ENCODE measurements at regions not wholly inside any gene's neighbourhood (a gene's known extent, or its start where the extent isn't known, plus 50 kb on each side); places are given as distances from the start of the nearest gene placed in this dataset.
"Not testable (repeated sequence)": the region's sequence is repeated elsewhere in the genome, so short reads cannot be mapped to it uniquely, and the experiment has no call there.

GRCh38 chrX:96529386-96529785, 155.3 kb upstream of the DIAPH2 start:
- not testable (repeated sequence) for DNase-seq (ENCODE audit: low read depth)

DNA sequence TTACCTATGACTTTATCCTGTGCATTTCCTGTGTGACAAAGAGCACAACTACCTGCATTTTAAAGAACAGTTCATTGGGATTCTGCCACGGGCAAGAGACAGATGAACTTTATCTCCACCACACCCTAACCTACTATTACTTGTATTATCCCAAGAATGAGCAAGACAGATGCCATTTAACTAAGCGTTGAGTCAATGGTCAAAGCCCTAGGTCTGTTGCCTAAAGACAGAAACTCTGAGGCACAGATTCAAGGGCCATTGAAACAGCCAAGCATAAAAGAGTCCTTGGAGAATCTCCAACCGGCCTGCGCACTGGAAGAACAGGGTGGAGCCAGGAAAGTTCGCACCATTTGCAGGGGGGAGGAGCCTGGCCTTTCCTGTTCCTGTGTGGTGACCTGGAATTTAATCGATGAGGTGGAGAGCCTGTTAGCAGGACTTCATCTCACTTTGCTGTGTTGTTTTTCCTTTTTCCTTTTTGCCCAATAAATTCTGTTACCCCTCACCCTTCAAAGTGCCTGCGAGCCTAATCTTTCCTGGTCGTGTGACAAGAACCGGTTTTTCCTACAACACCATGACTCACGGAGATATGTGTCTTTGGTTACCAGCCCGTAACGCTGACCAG, 146.4 kb upstream of the DIAPH2 start:
- no peak for DNase-seq (ENCODE audit: low read depth)

- DNase-seq (ENCODE audit: low read depth) = no peak
Observed at GRCh38 chrX:96540111-96540631, 144.5 kb upstream of the DIAPH2 start.

DNA sequence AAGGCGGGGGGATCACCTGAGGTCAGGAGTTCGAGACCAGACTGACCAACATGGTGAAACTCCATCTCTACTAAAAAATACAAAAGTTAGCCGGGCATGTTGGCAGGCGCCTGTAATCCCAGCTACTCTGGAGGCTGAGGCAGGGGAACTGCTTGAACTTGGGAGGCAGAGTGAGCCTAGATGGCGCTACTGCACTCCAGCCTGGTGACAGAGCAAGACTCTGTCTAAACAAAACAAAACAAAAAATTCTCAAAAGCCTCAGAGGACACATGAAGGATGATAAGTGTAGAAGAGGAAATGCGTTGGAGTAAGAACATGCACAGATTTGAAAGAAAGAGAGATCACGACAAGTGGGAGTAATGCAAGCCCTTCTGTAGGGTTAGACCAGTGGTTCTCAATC, 138.4 kb upstream of the DIAPH2 start:
- DNase-seq (ENCODE audit: low read depth) = not testable (repeated sequence)

GRCh38 chrX:96551322-96551872, 133.2 kb upstream of the DIAPH2 start:
- DNase-seq (ENCODE audit: low read depth) = no peak

DNA sequence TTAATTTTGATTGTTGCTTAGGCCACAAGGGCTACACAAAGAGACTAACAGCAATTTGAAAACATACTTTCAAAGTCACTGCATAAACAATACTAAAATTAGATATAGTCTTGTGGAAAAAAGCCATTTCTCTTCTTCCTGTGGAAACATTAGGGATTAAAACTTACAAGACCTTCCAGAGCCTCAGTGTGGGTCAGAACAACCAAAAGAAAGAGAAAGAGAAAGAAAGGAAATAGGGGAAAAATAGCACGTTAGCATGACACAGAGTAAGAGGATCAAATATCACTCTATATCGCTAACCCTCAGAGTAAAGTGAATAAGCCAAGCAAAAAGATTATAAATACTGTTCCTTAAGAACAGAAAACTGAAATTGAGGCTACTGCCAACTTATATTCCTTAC, 127.8 kb upstream of the DIAPH2 start:
- DNase-seq (ENCODE audit: low read depth) = no peak

GRCh38 chrX:96561129-96561528, 123.5 kb upstream of the DIAPH2 start:
- not testable (repeated sequence) for DNase-seq (ENCODE audit: low read depth)

DNA sequence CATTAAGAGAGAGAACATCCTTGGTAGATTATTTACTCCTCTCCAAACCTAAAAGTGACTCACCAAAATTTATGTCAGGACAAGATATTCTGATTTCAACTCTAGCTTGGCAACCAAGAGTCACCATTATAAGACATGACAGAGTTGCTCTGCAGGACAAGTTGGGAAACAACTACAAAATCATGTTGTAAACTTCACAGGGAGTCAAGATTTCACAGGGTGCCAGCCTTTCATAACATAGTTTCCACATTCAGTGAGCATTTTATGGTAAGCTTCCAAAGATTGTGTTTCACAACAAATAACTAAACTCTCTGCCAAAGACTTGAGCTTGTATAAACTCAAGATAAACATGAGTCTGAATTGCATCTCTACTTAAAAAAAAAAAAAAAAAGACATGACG, 121.0 kb upstream of the DIAPH2 start:
- DNase-seq (ENCODE audit: low read depth) = no peak

DNA sequence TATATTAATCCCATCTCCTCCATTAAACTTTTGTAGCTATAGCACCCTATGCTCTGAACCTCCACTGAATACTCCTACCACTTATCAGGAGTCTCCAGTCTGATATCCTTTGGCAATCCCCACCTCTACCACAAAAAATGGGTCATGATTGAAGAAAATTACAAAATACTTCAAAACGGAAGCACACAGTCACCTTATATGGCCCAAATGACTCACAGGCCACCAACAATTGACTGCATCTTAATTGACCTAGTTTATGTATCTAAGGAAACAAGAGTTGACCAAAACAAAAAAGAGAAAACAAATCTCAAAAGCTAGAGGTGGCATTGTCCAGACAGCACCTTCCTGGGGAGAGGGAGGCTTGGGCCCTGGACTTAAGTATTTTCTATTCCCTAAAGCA, 120.0 kb upstream of the DIAPH2 start:
- no peak for DNase-seq (ENCODE audit: low read depth)

- no peak for DNase-seq (ENCODE audit: low read depth)
Observed at GRCh38 chrX:96566878-96567277, 117.8 kb upstream of the DIAPH2 start.

DNA sequence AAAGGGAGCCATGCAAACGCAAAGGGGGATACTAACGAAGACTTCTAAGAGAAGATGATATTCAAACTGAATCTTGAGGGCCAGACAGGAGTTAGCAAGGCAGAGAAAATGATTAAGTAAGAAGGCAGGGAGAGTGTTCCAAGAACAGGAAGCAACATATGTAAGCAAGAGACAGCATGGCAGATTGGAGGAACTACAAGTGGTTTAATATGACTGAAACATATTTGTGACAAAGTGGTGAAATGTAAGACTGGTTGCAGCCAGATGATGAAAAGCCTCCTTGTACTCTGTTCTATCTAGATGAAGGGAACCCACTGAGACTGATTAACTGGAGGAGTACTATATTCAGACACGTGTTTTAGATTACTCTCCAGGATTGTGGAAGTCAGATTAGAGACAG, 116.6 kb upstream of the DIAPH2 start:
- no peak for DNase-seq (ENCODE audit: low read depth)

GRCh38 chrX:96569034-96569433, 115.6 kb upstream of the DIAPH2 start:
- DNase-seq (ENCODE audit: low read depth) = no peak

DNA sequence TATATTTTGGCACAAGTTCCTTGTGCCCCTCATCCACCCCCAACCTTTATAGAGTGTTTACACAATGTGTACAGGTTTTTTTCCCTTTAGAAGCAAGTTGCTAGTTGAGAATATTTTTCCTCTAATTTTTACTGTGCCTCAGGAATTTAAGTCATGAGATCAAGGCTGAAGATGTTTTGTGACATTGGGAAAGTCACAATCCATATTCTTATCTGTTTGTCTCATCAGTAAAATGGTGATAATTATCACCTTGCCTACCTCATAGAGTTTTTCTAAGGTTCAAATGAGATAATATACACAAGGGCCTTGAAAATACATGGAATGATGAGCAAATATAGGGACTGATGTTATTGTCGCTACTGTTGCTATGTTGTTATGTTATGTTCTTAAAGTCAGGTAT, 109.6 kb upstream of the DIAPH2 start:
- DNase-seq (ENCODE audit: low read depth) = no peak

GRCh38 chrX:96576368-96576767, 108.3 kb upstream of the DIAPH2 start:
- DNase-seq (ENCODE audit: low read depth) = no peak

DNA sequence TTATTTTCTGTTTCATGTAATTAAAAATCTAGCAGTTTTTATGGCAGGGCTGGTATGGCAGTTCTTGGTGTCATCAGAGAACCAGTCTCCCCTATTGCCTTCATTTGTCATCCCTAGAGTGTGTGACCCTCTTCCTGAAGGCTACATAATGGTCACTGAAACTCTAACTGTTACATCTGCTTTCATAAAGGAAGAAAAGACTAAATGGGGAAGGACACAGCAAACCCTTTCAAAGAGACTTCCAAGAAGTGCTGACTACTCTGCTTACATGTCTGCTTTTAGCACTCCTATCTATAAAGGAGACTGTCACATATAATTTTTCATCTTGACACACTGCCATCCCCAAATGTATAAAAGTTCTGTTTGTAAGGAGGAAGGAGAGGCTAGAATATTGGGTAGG, 105.9 kb upstream of the DIAPH2 start:
- no peak for DNase-seq (ENCODE audit: low read depth)

DNA sequence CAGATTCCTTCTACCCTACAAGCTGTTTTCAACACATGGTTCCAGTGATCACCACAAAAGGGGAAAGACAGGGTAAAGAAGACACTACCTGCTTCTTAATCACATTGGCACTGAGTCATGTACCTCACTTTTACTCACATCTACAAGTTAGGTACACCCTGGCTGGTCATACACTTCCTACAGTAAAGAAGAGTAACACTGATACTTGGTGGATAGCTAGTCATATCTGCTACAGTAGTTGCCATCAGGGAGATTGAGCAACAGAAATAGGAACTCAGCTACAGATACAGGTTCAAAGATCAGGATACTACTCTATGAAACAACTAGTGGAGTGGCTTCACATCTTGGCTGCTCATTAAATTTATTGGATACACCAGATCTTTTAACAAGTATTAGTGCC, 105.4 kb upstream of the DIAPH2 start:
- no peak for DNase-seq (ENCODE audit: low read depth)

- DNase-seq (ENCODE audit: low read depth) = no peak
Observed at GRCh38 chrX:96590403-96590802, 94.2 kb upstream of the DIAPH2 start.

DNA sequence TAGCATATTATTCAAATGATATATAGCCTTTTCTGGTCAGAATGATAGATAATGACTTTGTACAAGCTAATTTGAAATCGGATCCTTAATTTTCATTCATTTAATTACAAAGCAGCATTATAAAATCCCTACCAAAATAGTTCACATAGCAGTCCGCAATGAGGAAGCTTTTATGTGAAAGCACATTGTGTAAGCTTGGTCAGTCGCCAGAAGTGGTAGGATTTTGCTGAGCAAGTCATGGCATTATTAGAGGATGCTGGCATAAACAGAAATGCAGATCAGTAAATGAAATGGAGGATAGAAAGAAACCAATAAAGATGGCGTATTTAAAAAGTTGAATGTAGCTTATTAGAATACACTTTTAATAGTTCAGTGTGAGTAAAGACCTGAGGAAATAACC, 93.2 kb upstream of the DIAPH2 start:
- DNase-seq (ENCODE audit: low read depth) = no peak

DNA sequence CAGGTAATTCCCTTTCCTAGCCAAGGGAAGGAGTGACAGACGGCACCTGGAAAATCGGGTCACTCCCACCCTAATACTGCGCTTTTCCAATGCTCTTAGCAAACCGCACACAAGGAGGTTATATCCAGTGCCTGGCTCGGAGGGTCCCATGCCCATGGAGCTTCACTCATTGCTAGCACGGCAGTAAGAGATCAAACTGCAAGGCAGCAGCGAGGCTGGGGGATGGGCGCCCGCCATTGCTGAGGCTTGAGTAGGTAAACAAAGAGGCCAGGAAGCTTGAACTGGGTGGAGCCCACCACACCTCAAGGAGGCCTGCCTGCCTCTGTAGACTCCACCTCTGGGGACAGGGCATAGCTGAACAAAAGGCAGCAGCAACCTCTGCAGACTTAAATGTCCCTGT, 86.8 kb upstream of the DIAPH2 start:
- DNase-seq (ENCODE audit: low read depth) = not testable (repeated sequence)

GRCh38 chrX:96611619-96612362, 72.9 kb upstream of the DIAPH2 start:
- no peak for DNase-seq (ENCODE audit: low read depth)

DNA sequence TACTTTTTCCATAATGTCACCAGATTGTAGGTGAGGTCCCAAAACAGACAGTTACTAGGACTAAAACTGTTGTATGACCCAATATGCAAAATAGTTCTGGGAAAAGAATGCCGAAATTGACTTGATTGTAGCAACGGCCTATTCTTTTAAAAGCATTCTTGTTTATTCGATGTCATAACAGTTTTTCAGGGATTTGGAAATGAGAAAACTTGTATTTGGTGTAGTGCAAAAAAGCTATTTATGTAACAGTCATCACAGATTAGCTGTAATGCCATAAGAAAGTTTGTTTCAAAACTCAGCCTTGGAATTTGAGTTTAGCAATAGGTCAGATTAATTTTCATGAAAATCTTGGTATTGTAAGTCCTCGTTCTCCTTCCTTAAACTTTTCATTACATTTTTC, 69.2 kb upstream of the DIAPH2 start:
- DNase-seq (ENCODE audit: low read depth) = no peak

- DNase-seq (ENCODE audit: low read depth) = no peak
Observed at GRCh38 chrX:96619588-96619987, 65.1 kb upstream of the DIAPH2 start.

GRCh38 chrX:96621811-96622210, 62.8 kb upstream of the DIAPH2 start:
- no peak for DNase-seq (ENCODE audit: low read depth)

Measured in HS-27A (cell line).